ENCODE measurements at regions not wholly inside any gene's neighbourhood (a gene's known extent, or its start where the extent isn't known, plus 50 kb on each side); places are given as distances from the start of the nearest gene placed in this dataset.

DNA sequence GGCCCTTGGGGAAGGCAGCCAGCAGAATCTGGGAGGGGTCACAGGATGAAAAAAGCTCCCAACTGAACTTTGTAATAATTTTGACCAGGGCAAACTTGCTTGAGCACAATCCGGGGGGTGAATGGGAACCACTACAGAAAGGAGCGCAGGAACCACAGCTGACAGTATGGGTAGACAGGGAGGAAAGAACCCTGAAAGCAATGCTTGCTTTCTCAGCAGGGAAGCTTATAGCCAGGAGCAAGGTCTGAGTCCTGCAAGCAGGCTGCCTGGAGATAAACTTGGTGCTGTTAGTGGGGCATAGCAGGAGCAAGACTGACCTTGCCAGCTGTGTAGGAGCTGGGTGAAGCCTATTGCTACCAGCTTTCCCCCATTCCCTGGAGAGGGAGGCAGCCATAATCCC, 195.2 kb downstream of the MTCL1 start:
- peaks cover 6% of the 10 kb centered on the region for H3K36me3 Mint-ChIP-seq (ENCODE audit: low read depth, unreplicated experiment)
- no peaks in the 10 kb centered on the region for H3K27me3 Mint-ChIP-seq (ENCODE audit: low read depth, unreplicated experiment)
- DNase-seq (ENCODE audit: low read depth) (no peak), FAIRE-seq (no peak)
- Histone ChIP-seq H3K4me3 (ENCODE audit: insufficient read depth, low read depth, low read length) (no peak overlapping the region), H3K27me3 (ENCODE audit: insufficient read depth, low read length) (no peaks in the 10 kb centered on the region), H3K36me3 (ENCODE audit: insufficient read depth, low read length) (no peaks in the 10 kb centered on the region), H3K4me2 (ENCODE audit: low read length) (no peak overlapping the region), H3K9me3 (ENCODE audit: insufficient read depth, low read depth, low read length) (no peaks in the 10 kb centered on the region), H3K27ac (ENCODE audit: low read depth, low read length) (no peak overlapping the region), H2AFZ (ENCODE audit: low read depth, low read length) (no peak overlapping the region), H3K4me1 (ENCODE audit: insufficient read depth, low read length) (no peaks in the 10 kb centered on the region), H4K20me1 (ENCODE audit: insufficient read depth, low read length) (no peaks in the 10 kb centered on the region), H3K9ac (ENCODE audit: low read length) (no peak overlapping the region), H3K79me2 (ENCODE audit: insufficient read depth, low read length) (no peaks in the 10 kb centered on the region)
- H3K4me3 Mint-ChIP-seq (ENCODE audit: unreplicated experiment) = no peak overlapping the region
- H3K27ac Mint-ChIP-seq (ENCODE audit: unreplicated experiment) = no peak overlapping the region
- H3K4me1 Mint-ChIP-seq (ENCODE audit: low read depth, unreplicated experiment) = peaks cover 11% of the 10 kb centered on the region
- peaks cover 15% of the 10 kb centered on the region for H3K9me3 Mint-ChIP-seq (ENCODE audit: unreplicated experiment)
- TF ChIP-seq EZH2 (IDR thresholded peaks at IDR 0.05; ENCODE audit: insufficient read depth, low read length) = no peak
- no peak for TF ChIP-seq CTCF (IDR thresholded peaks at IDR 0.05; ENCODE audit: insufficient read depth, low read depth, low read length)

DNA sequence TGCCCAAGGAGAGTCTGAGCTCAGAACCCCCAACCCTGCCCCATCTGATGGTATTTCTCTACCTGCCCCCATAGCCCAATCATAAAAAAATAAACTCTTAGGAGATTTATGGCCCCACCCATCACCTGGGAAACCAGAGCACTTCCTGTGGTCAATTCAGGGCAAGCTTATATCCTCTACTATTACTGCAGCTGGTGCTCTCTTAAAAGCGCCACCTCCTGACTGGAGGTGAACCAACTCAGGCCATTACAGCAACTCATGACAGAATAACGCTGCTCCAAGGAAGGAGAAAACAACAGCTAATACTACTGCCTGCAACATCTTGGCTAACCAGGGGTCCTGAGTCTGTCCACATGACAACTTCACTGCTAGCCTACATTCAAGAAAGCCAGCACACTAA, 195.7 kb downstream of the MTCL1 start:
- Histone ChIP-seq H3K9me3 (ENCODE audit: insufficient read depth, low read depth, low read length) (no peaks in the 10 kb centered on the region), H3K4me1 (ENCODE audit: insufficient read depth, low read length) (no peaks in the 10 kb centered on the region), H3K27ac (ENCODE audit: low read depth, low read length) (no peak overlapping the region), H3K4me3 (ENCODE audit: insufficient read depth, low read depth, low read length) (no peak overlapping the region), H4K20me1 (ENCODE audit: insufficient read depth, low read length) (no peaks in the 10 kb centered on the region), H2AFZ (ENCODE audit: low read depth, low read length) (no peak overlapping the region), H3K36me3 (ENCODE audit: insufficient read depth, low read length) (no peaks in the 10 kb centered on the region), H3K27me3 (ENCODE audit: insufficient read depth, low read length) (no peaks in the 10 kb centered on the region), H3K9ac (ENCODE audit: low read length) (no peak overlapping the region), H3K79me2 (ENCODE audit: insufficient read depth, low read length) (no peaks in the 10 kb centered on the region), H3K4me2 (ENCODE audit: low read length) (no peak overlapping the region)
- Mint-ChIP-seq H3K36me3 (ENCODE audit: low read depth, unreplicated experiment) (peaks cover 5% of the 10 kb centered on the region), H3K27me3 (ENCODE audit: low read depth, unreplicated experiment) (no peaks in the 10 kb centered on the region), H3K9me3 (ENCODE audit: unreplicated experiment) (peaks cover 15% of the 10 kb centered on the region), H3K27ac (ENCODE audit: unreplicated experiment) (no peak overlapping the region), H3K4me3 (ENCODE audit: unreplicated experiment) (no peak overlapping the region), H3K4me1 (ENCODE audit: low read depth, unreplicated experiment) (peaks cover 10% of the 10 kb centered on the region)
- no peak for TF ChIP-seq CTCF (IDR thresholded peaks at IDR 0.05; ENCODE audit: insufficient read depth, low read depth, low read length)
- no peak for TF ChIP-seq EZH2 (IDR thresholded peaks at IDR 0.05; ENCODE audit: insufficient read depth, low read length)
- no peak for FAIRE-seq
- no peak for DNase-seq (ENCODE audit: low read depth)

GRCh38 chr18:8904316-8904715, 198.2 kb upstream of the NDUFV2 start:
- Mint-ChIP-seq H3K36me3 (ENCODE audit: low read depth, unreplicated experiment) (no peaks in the 10 kb centered on the region), H3K27me3 (ENCODE audit: low read depth, unreplicated experiment) (no peaks in the 10 kb centered on the region), H3K4me3 (ENCODE audit: unreplicated experiment) (no peak overlapping the region), H3K4me1 (ENCODE audit: low read depth, unreplicated experiment) (peaks cover 6% of the 10 kb centered on the region), H3K9me3 (ENCODE audit: unreplicated experiment) (peaks cover 10% of the 10 kb centered on the region), H3K27ac (ENCODE audit: unreplicated experiment) (no peak overlapping the region)
- H3K9ac ChIP-seq (ENCODE audit: low read length) = no peak overlapping the region
- no peaks in the 10 kb centered on the region for H3K27me3 ChIP-seq (ENCODE audit: insufficient read depth, low read length)
- FAIRE-seq (peak; percentile 13), DNase-seq (ENCODE audit: low read depth) (no peak)
- H3K4me3 ChIP-seq (ENCODE audit: insufficient read depth, low read depth, low read length) = no peak overlapping the region
- no peak overlapping the region for H3K27ac ChIP-seq (ENCODE audit: low read depth, low read length)
- TF ChIP-seq CTCF (IDR thresholded peaks at IDR 0.05; ENCODE audit: insufficient read depth, low read depth, low read length) (no peak), EZH2 (IDR thresholded peaks at IDR 0.05; ENCODE audit: insufficient read depth, low read length) (no peak)
- no peaks in the 10 kb centered on the region for H4K20me1 ChIP-seq (ENCODE audit: insufficient read depth, low read length)
- no peaks in the 10 kb centered on the region for H3K9me3 ChIP-seq (ENCODE audit: insufficient read depth, low read depth, low read length)
- no peaks in the 10 kb centered on the region for H3K79me2 ChIP-seq (ENCODE audit: insufficient read depth, low read length)
- no peaks in the 10 kb centered on the region for H3K36me3 ChIP-seq (ENCODE audit: insufficient read depth, low read length)
- no peak overlapping the region for H3K4me2 ChIP-seq (ENCODE audit: low read length)
- H2AFZ ChIP-seq (ENCODE audit: low read depth, low read length) = no peak overlapping the region
- no peaks in the 10 kb centered on the region for H3K4me1 ChIP-seq (ENCODE audit: insufficient read depth, low read length)
